ENCODE measurements at regions not wholly inside any gene's neighbourhood (a gene's known extent, or its start where the extent isn't known, plus 50 kb on each side); places are given as distances from the start of the nearest gene placed in this dataset.
"Not testable (repeated sequence)": the region's sequence is repeated elsewhere in the genome, so short reads cannot be mapped to it uniquely, and the experiment has no call there.

DNA sequence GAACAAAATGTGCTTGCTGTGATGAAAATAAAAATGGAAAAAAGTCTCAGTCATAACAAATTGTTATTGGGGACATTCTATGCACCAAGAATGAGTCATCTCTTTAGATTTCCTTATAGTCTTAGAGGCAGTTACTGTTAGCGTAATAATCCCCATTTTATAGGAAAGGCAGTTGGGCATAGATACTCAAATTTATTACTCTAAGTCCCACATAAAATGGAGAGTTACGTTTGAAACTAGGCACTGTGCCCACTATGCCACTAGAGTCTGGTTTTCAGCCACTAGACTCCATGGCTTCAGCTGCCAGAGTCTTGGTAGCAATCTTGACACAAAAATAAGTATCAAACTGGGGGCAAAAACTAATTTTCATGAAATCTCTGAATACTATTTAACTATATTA, 317.9 kb upstream of the MEF2C start:
- Histone ChIP-seq H3K36me3 (ENCODE audit: insufficient read depth, low read length) (no peaks in the 10 kb centered on the region), H3K4me3 (ENCODE audit: low read depth in 1 of 2, low read length in 2 of 2) (no peak overlapping the region), H3K27ac (ENCODE audit: low read depth, low read length) (no peak overlapping the region), H3K9ac (ENCODE audit: low read length) (no peak overlapping the region), H3K9me3 (ENCODE audit: low read length) (peaks cover 6% of the 10 kb centered on the region), H3K27me3 (ENCODE audit: control insufficient read depth in 1 of 2, insufficient read depth in 2 of 2, low read length in 2 of 2) (no peaks in the 10 kb centered on the region), H3K4me1 (ENCODE audit: insufficient read depth, low read length) (no peaks in the 10 kb centered on the region)

DNA sequence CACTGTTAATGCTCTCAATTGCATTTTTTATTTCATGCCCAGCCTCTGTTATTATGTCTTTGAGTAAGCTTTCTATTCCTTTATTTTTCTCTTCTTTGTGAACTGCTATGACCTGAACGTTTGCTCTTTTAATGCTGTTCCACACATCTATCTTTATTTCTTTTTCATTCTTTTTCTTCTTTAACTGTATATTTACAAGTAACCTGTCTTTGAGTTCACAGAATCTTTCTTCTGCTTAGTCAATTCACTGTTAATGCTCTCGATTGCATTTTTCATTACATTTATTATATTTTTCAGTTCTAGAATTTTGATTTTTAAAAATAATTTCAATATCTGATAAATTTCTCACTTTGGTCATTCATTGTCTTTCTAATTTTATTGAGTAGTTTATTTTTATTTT, 316.3 kb upstream of the MEF2C start:
- no peaks in the 10 kb centered on the region for H3K36me3 ChIP-seq (ENCODE audit: insufficient read depth, low read length)
- H3K4me3 ChIP-seq (ENCODE audit: low read depth in 1 of 2, low read length in 2 of 2) = no peak overlapping the region
- H3K4me1 ChIP-seq (ENCODE audit: insufficient read depth, low read length) = no peaks in the 10 kb centered on the region
- peaks cover 6% of the 10 kb centered on the region for H3K9me3 ChIP-seq (ENCODE audit: low read length)
- no peaks in the 10 kb centered on the region for H3K27me3 ChIP-seq (ENCODE audit: control insufficient read depth in 1 of 2, insufficient read depth in 2 of 2, low read length in 2 of 2)
- no peak overlapping the region for H3K27ac ChIP-seq (ENCODE audit: low read depth, low read length)
- H3K9ac ChIP-seq (ENCODE audit: low read length) = no peak overlapping the region

DNA sequence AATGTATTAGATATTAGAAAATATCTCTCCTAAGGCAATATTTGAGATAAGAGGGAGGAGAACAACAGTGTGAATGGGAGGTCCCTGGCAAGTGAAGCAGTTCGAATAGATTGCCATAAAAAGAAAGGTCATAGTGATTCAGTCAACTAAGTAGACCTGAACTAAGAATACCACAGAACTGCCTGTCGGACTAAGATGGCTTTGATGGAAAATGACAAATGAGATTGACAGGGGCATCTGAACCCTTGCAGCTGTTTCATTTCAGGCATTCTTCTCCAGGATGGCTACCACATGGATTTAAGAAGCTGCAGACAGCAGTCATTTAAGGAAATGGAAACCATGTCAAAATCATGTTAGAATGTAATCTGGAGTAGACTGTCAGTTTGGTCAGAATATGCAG, 308.4 kb upstream of the MEF2C start:
- Histone ChIP-seq H3K9me3 (ENCODE audit: low read length) (no peaks in the 10 kb centered on the region), H3K9ac (ENCODE audit: low read length) (no peak overlapping the region), H3K27ac (ENCODE audit: low read depth, low read length) (no peak overlapping the region), H3K36me3 (ENCODE audit: insufficient read depth, low read length) (no peaks in the 10 kb centered on the region), H3K4me1 (ENCODE audit: insufficient read depth, low read length) (no peaks in the 10 kb centered on the region), H3K4me3 (ENCODE audit: low read depth in 1 of 2, low read length in 2 of 2) (no peak overlapping the region), H3K27me3 (ENCODE audit: control insufficient read depth in 1 of 2, insufficient read depth in 2 of 2, low read length in 2 of 2) (no peaks in the 10 kb centered on the region)

DNA sequence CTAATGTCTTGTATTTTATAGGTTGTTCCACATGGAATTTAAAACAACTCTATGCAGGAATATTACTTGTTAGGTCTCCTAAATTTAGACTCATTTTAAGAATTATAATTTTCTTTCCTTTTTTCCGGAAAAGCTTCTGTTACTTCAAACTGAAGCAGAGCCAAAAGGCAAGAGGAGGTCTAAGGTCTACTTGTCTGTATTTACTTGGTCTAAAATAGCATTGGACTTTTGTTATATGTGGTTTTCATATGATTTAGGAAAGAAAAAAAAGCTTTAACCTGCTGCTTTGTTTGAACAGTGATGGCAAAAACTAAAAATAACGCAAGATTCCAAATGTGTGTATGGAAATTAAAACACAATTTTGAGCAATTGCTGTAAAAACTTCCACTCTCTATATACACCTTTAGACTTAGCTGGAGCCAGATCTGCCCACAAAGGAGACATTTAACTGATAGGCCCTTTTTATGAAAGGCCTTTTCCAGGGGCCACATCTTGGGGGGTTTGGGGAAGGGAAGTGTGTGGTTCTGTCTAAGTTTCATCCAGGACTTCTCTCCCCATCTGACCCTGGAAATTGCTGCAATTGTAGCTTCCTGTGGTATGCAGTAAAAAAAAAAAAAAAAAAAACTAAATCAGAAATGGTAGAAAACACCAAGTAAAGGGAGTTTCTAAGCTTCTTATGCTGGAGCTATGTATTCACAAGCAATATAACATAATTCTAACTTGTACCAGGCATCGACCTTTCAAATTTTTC, 307.7 kb upstream of the MEF2C start:
- Histone ChIP-seq H3K4me3 (ENCODE audit: low read depth in 1 of 2, low read length in 2 of 2) (no peak overlapping the region), H3K27ac (ENCODE audit: low read depth, low read length) (no peak overlapping the region), H3K27me3 (ENCODE audit: control insufficient read depth in 1 of 2, insufficient read depth in 2 of 2, low read length in 2 of 2) (no peaks in the 10 kb centered on the region), H3K9ac (ENCODE audit: low read length) (no peak overlapping the region), H3K36me3 (ENCODE audit: insufficient read depth, low read length) (no peaks in the 10 kb centered on the region), H3K9me3 (ENCODE audit: low read length) (no peaks in the 10 kb centered on the region), H3K4me1 (ENCODE audit: insufficient read depth, low read length) (no peaks in the 10 kb centered on the region)

DNA sequence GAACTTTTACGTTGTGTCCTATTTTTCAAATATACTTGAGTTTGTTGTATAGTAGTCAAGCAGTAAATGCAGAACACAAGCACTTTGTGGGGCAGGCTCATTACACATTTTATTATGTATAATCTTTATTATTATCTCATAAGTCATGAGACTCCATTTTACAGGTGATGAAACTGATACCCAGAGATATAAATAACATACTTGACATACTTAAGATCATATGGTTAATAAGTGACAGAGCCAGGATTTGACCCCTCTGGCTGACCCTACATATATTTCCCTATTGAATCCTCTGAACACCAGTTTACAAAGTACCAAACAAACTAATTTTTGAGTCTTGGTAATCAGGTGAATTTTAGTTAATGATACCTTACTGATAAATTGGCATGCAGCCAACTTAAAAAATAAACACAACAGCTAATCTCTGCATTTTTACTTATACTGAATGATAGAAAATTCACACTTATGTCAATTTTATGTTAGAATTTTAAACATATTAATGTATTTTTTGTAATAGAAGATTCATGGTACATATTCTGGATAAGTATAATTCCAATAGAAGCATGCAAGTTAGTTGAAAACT, 305.0 kb upstream of the MEF2C start:
- Histone ChIP-seq H3K4me1 (ENCODE audit: insufficient read depth, low read length) (no peaks in the 10 kb centered on the region), H3K4me3 (ENCODE audit: low read depth in 1 of 2, low read length in 2 of 2) (no peak overlapping the region), H3K9ac (ENCODE audit: low read length) (no peak overlapping the region), H3K36me3 (ENCODE audit: insufficient read depth, low read length) (no peaks in the 10 kb centered on the region), H3K9me3 (ENCODE audit: low read length) (no peaks in the 10 kb centered on the region), H3K27ac (ENCODE audit: low read depth, low read length) (no peak overlapping the region), H3K27me3 (ENCODE audit: control insufficient read depth in 1 of 2, insufficient read depth in 2 of 2, low read length in 2 of 2) (no peaks in the 10 kb centered on the region)

DNA sequence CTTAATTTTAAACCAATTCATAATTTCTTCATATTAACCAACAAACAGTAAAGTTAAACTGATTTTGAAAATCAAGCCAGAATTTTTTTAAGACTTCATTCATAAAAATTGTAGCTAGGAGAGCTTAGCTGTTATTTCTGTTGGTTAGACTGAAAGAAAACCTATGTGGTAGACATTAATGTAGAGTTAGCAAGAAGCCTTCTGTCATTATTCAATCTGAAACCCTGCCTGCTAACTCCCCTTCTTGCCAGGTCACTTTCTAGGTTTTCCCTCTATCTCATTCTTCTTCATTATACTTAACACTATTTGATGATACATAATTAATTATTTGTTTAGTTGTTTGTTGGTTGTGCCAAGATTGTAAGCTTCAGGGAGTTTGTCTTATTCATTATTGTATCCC, 304.3 kb upstream of the MEF2C start:
- Histone ChIP-seq H3K9me3 (ENCODE audit: low read length) (no peaks in the 10 kb centered on the region), H3K36me3 (ENCODE audit: insufficient read depth, low read length) (no peaks in the 10 kb centered on the region), H3K27ac (ENCODE audit: low read depth, low read length) (no peak overlapping the region), H3K4me3 (ENCODE audit: low read depth in 1 of 2, low read length in 2 of 2) (no peak overlapping the region), H3K4me1 (ENCODE audit: insufficient read depth, low read length) (no peaks in the 10 kb centered on the region), H3K9ac (ENCODE audit: low read length) (no peak overlapping the region), H3K27me3 (ENCODE audit: control insufficient read depth in 1 of 2, insufficient read depth in 2 of 2, low read length in 2 of 2) (no peaks in the 10 kb centered on the region)

DNA sequence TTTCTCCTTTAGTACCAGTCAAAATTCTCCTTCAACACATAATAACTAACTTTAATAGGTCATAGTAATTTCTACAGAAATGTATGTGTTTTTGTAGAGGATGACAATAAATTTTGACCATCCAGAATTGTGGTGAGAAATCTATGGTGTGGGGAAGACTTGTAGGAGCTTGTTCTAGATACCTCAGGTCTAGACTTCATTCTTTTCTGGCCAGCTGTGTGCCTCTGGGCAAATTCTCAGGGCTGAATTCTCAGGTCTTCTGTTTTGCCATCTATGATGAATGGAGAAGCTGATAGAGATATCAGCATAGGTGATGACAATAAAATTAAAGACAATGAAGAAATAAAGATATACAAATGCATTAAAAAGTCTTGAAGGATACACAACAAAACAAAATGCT, 298.6 kb upstream of the MEF2C start:
- Histone ChIP-seq H3K9me3 (ENCODE audit: low read length) (no peaks in the 10 kb centered on the region), H3K9ac (ENCODE audit: low read length) (no peak overlapping the region), H3K4me3 (ENCODE audit: low read depth in 1 of 2, low read length in 2 of 2) (no peak overlapping the region), H3K4me1 (ENCODE audit: insufficient read depth, low read length) (no peaks in the 10 kb centered on the region), H3K36me3 (ENCODE audit: insufficient read depth, low read length) (no peaks in the 10 kb centered on the region), H3K27ac (ENCODE audit: low read depth, low read length) (no peak overlapping the region), H3K27me3 (ENCODE audit: control insufficient read depth in 1 of 2, insufficient read depth in 2 of 2, low read length in 2 of 2) (no peaks in the 10 kb centered on the region)

DNA sequence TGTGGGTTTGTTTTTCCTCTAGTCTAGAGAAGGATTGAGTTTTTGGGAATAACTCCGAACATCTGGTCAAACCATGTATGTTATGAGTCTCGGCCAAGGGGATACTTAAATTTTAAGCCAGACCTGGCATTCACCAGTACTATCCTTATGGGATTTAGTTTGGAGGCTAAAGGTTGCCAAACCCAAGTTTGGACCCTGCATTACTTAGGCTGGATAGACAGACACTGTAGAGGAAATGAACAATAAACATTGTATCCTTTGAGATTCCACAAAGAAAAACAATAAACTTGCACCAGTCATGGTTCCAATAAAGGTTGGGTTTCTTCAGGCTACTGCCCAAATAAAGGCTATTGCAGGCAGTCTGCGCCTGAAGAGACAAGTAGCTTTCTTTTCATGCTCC, 296.7 kb upstream of the MEF2C start:
- H3K4me1 ChIP-seq (ENCODE audit: insufficient read depth, low read length) = no peaks in the 10 kb centered on the region
- H3K9me3 ChIP-seq (ENCODE audit: low read length) = no peaks in the 10 kb centered on the region
- H3K9ac ChIP-seq (ENCODE audit: low read length) = no peak overlapping the region
- no peaks in the 10 kb centered on the region for H3K27me3 ChIP-seq (ENCODE audit: control insufficient read depth in 1 of 2, insufficient read depth in 2 of 2, low read length in 2 of 2)
- H3K36me3 ChIP-seq (ENCODE audit: insufficient read depth, low read length) = no peaks in the 10 kb centered on the region
- H3K27ac ChIP-seq (ENCODE audit: low read depth, low read length) = no peak overlapping the region
- no peak overlapping the region for H3K4me3 ChIP-seq (ENCODE audit: low read depth in 1 of 2, low read length in 2 of 2)

DNA sequence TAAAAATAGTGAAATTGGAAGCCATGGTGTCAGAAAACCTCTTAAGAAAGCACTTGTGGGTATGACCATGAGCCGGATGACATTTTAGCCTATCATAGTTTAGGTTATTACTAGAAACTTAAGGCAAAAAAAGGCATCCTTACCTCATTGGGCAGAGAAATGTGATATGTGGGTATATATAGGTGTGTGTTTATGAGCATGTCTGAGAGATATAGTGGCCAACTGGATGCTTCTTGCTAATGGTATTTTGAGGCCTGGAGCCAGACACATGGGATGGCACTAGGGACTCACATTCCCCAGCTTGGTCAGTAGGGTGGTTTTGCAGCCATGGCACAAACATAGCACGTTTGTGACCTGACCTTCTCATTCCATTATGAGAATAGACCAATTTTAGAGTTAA, 295.6 kb upstream of the MEF2C start:
- H3K9me3 ChIP-seq (ENCODE audit: low read length) = no peaks in the 10 kb centered on the region
- no peak overlapping the region for H3K4me3 ChIP-seq (ENCODE audit: low read depth in 1 of 2, low read length in 2 of 2)
- H3K27ac ChIP-seq (ENCODE audit: low read depth, low read length) = no peak overlapping the region

DNA sequence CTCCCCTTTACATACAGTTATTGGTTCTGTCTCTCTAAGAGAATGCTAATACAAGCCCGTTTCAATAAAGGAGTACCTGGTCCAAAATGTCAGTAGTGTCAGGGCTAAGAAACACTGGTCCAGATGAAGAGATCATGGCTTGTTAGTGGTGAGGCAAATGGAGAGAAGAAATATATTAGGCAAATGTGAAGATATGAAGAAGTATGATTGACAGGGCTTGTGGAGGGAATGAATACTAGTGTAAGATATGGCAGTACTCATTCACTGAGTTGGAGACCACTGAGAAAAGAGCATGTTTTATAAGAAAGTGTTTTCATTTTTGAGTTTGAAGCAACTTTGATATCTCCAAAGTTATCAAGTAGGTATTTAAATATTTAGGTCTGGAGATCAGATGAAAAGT, 290.5 kb upstream of the MEF2C start:
- Histone ChIP-seq H3K27me3 (ENCODE audit: control insufficient read depth in 1 of 2, insufficient read depth in 2 of 2, low read length in 2 of 2) (no peaks in the 10 kb centered on the region), H3K4me1 (ENCODE audit: insufficient read depth, low read length) (no peaks in the 10 kb centered on the region), H3K9ac (ENCODE audit: low read length) (no peak overlapping the region), H3K4me3 (ENCODE audit: low read depth in 1 of 2, low read length in 2 of 2) (no peak overlapping the region), H3K36me3 (ENCODE audit: insufficient read depth, low read length) (no peaks in the 10 kb centered on the region), H3K9me3 (ENCODE audit: low read length) (no peaks in the 10 kb centered on the region), H3K27ac (ENCODE audit: low read depth, low read length) (no peak overlapping the region)

More for the DNA sequence above, 295.6 kb upstream of the MEF2C start:
- H3K9ac ChIP-seq (ENCODE audit: low read length) = no peak overlapping the region
- no peaks in the 10 kb centered on the region for H3K36me3 ChIP-seq (ENCODE audit: insufficient read depth, low read length)
- H3K27me3 ChIP-seq (ENCODE audit: control insufficient read depth in 1 of 2, insufficient read depth in 2 of 2, low read length in 2 of 2) = no peaks in the 10 kb centered on the region
- H3K4me1 ChIP-seq (ENCODE audit: insufficient read depth, low read length) = no peaks in the 10 kb centered on the region

DNA sequence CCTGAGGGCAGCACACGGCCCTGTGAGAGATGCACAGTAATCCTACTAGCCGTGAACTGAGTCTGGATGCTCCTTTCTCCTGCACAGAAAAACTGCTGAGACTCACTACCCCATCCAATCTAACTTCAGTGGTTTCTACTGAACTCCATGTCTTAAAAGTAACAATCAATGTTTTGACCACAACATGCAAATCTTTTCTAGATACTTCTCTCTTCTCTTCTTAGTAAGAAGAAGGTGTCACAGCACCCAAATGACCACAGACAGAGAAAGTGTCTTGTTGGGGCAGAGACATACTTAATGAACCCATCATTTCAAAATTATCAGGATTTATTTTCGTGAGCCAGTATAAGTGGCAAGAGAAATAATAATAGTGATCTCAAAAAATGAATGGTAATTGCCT, 285.8 kb upstream of the MEF2C start:
- H3K4me3 ChIP-seq (ENCODE audit: low read depth in 1 of 2, low read length in 2 of 2) = no peak overlapping the region
- no peak overlapping the region for H3K27ac ChIP-seq (ENCODE audit: low read depth, low read length)
- no peaks in the 10 kb centered on the region for H3K4me1 ChIP-seq (ENCODE audit: insufficient read depth, low read length)
- H3K9ac ChIP-seq (ENCODE audit: low read length) = no peak overlapping the region
- no peaks in the 10 kb centered on the region for H3K36me3 ChIP-seq (ENCODE audit: insufficient read depth, low read length)
- H3K9me3 ChIP-seq (ENCODE audit: low read length) = no peaks in the 10 kb centered on the region
- no peaks in the 10 kb centered on the region for H3K27me3 ChIP-seq (ENCODE audit: control insufficient read depth in 1 of 2, insufficient read depth in 2 of 2, low read length in 2 of 2)

DNA sequence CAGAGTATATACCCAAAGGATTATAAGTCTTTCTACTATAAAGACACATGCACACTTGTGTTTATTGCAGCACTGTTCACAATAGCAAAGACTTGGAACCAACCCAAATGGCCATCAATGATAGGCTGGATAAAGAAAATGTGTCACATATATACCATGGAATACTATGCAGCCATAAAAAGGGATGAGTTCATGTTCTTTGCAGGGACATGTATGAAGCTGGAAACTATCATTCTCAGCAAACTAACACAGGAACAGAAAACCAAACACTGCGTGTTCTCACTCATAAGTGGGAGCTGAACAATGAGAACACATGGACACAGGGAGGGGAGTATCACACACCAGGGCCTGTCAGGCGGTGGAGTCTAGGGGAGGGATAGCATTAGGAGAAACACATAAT, 281.7 kb upstream of the MEF2C start:
- not testable (repeated sequence) for H3K27ac ChIP-seq (ENCODE audit: low read depth, low read length); H3K9ac ChIP-seq (ENCODE audit: low read length); H3K36me3 ChIP-seq (ENCODE audit: insufficient read depth, low read length); H3K9me3 ChIP-seq (ENCODE audit: low read length); H3K4me3 ChIP-seq (ENCODE audit: low read depth in 1 of 2, low read length in 2 of 2); H3K27me3 ChIP-seq (ENCODE audit: control insufficient read depth in 1 of 2, insufficient read depth in 2 of 2, low read length in 2 of 2); H3K4me1 ChIP-seq (ENCODE audit: insufficient read depth, low read length)

Measured in muscle layer of colon (tissue), 2 donors.